ENCODE measurements at regions not wholly inside any gene's neighbourhood (a gene's known extent, or its start where the extent isn't known, plus 50 kb on each side); places are given as distances from the start of the nearest gene placed in this dataset.

DNA sequence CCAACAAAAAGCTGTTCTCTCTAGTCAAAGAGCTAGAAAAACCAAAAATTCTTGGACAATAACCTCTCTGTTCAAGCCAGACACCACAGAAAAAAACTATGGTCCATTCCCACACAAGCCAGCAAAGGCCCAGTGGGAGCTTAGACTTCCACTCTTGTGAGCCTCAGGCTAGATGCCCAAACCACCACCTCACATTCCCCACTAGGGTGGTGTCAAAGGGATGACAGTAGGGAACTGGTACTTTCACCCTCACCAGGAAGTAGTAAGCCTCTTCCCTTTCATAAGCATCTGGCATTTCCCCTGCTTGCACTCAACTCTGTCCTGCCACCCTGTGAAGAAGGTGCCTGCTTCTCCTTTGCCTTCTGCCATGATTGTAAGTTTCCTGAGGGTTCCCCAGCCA is 58.4 kb upstream of the RNF217 start:
- TF ChIP-seq POLR2AphosphoS5 (IDR thresholded peaks at IDR 0.05; ENCODE audit: borderline replicate concordance, low read depth, low read length) (no peak), EZH2 (IDR thresholded peaks at IDR 0.05) (no peak)

Data from SK-N-MC (cell line).